GM12878 (cell line): ENCODE measurements at regions not wholly inside any gene's neighbourhood (a gene's known extent, or its start where the extent isn't known, plus 50 kb on each side); places are given as distances from the start of the nearest gene placed in this dataset.

Experiments
- CREM ChIP-seq: IDR thresholded peaks from 2 replicates; pipeline ENCODE4 v1.6.1; 2014; ENCODE audit warnings: antibody characterized with exemption, low read depth
- DPF2 ChIP-seq: fragments of 450-650 bp; IDR thresholded peaks from 2 replicates; pipeline ENCODE4 v1.6.1; 2017; ENCODE audit warnings: mild to moderate bottlenecking
- NFIC ChIP-seq: IDR thresholded peaks from 2 replicates; pipeline ENCODE4 v1.6.1; 2012; ENCODE audit warnings: low read depth, mild to moderate bottlenecking, inconsistent platforms, low read length, moderate library complexity
- NFYB ChIP-seq: IDR thresholded peaks from 2 replicates; pipeline ENCODE4 v1.6.1; 2011; ENCODE audit warnings: low read depth, mild to moderate bottlenecking, low read length, improper control_type of control experiment, moderate library complexity; ENCODE audit not compliant: insufficient read depth
- NR2F1 ChIP-seq: fragments of 450-650 bp; conservative IDR thresholded peaks from 2 replicates; pipeline ENCODE4 v1.6.1; 2017; ENCODE audit warnings: mild to moderate bottlenecking
- ZSCAN29 ChIP-seq: fragments of 450-650 bp; IDR thresholded peaks from 2 replicates; pipeline ENCODE4 v1.6.1; 2017; ENCODE audit warnings: mild to moderate bottlenecking, moderate library complexity
- TF ChIP-seq, protein P1 (sequence below): fragments of 150-350 bp; IDR thresholded peaks from 2 replicates; pipeline ENCODE4 v1.6.1; 2016; ENCODE audit warnings: low read depth, low read length
- TF ChIP-seq, protein P2 (sequence below): fragments of 450-650 bp; conservative IDR thresholded peaks from 2 replicates; pipeline ENCODE4 v1.6.1; 2017; ENCODE audit warnings: mild to moderate bottlenecking, moderate library complexity
- TF ChIP-seq, protein P3 (sequence below): IDR thresholded peaks from 2 replicates; pipeline ENCODE4 v1.6.1; 2012; ENCODE audit warnings: low read length, inconsistent platforms

DNA sequence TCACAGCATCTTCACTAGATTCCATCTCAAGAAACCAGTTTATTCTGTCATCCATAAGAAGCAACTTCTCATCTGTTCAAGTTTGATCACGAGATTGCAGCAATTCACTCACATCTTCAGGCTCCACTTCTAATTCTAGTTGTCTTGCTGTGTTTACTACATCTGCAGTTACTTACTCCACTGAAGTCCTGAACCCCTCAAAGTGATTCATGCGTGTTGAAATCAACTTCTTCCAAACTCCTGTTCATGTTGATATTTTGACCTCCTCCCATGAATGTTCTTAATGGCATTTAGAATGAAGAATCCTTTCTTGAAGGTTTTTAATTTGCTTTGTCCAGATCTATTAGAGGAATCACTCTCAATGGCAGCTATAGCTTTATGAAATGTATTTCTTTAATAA, 287.6 kb upstream of the TBL1XR1 start (continued):
- TF ChIP-seq, protein P1, sequence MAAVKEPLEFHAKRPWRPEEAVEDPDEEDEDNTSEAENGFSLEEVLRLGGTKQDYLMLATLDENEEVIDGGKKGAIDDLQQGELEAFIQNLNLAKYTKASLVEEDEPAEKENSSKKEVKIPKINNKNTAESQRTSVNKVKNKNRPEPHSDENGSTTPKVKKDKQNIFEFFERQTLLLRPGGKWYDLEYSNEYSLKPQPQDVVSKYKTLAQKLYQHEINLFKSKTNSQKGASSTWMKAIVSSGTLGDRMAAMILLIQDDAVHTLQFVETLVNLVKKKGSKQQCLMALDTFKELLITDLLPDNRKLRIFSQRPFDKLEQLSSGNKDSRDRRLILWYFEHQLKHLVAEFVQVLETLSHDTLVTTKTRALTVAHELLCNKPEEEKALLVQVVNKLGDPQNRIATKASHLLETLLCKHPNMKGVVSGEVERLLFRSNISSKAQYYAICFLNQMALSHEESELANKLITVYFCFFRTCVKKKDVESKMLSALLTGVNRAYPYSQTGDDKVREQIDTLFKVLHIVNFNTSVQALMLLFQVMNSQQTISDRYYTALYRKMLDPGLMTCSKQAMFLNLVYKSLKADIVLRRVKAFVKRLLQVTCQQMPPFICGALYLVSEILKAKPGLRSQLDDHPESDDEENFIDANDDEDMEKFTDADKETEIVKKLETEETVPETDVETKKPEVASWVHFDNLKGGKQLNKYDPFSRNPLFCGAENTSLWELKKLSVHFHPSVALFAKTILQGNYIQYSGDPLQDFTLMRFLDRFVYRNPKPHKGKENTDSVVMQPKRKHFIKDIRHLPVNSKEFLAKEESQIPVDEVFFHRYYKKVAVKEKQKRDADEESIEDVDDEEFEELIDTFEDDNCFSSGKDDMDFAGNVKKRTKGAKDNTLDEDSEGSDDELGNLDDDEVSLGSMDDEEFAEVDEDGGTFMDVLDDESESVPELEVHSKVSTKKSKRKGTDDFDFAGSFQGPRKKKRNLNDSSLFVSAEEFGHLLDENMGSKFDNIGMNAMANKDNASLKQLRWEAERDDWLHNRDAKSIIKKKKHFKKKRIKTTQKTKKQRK, result no peak
- no peak for TF ChIP-seq NR2F1
- no peak for TF ChIP-seq DPF2
- TF ChIP-seq, protein P2, sequence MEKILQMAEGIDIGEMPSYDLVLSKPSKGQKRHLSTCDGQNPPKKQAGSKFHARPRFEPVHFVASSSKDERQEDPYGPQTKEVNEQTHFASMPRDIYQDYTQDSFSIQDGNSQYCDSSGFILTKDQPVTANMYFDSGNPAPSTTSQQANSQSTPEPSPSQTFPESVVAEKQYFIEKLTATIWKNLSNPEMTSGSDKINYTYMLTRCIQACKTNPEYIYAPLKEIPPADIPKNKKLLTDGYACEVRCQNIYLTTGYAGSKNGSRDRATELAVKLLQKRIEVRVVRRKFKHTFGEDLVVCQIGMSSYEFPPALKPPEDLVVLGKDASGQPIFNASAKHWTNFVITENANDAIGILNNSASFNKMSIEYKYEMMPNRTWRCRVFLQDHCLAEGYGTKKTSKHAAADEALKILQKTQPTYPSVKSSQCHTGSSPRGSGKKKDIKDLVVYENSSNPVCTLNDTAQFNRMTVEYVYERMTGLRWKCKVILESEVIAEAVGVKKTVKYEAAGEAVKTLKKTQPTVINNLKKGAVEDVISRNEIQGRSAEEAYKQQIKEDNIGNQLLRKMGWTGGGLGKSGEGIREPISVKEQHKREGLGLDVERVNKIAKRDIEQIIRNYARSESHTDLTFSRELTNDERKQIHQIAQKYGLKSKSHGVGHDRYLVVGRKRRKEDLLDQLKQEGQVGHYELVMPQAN, result no peak
- no peak for TF ChIP-seq CREM
- TF ChIP-seq NFYB, result no peak
- TF ChIP-seq, protein P3, sequence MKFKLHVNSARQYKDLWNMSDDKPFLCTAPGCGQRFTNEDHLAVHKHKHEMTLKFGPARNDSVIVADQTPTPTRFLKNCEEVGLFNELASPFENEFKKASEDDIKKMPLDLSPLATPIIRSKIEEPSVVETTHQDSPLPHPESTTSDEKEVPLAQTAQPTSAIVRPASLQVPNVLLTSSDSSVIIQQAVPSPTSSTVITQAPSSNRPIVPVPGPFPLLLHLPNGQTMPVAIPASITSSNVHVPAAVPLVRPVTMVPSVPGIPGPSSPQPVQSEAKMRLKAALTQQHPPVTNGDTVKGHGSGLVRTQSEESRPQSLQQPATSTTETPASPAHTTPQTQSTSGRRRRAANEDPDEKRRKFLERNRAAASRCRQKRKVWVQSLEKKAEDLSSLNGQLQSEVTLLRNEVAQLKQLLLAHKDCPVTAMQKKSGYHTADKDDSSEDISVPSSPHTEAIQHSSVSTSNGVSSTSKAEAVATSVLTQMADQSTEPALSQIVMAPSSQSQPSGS, result no peak
- no peak for TF ChIP-seq NFIC
- no peak for TF ChIP-seq ZSCAN29
